ENCODE measurements at regions not wholly inside any gene's neighbourhood (a gene's known extent, or its start where the extent isn't known, plus 50 kb on each side); places are given as distances from the start of the nearest gene placed in this dataset.
A peak's percentile ranks its signal among the peaks of the same experiment; 100 is the strongest.

- H2BK12ac ChIP-seq (ENCODE audit: low read depth, low read length) = no peak overlapping the region
- H2BK15ac ChIP-seq (ENCODE audit: low read length) = no peak overlapping the region
- ChIA-PET CTCF (ENCODE audit: partially characterized antibody) (no interaction called here), POLR2A (ENCODE audit: partially characterized antibody) (no interaction called here)
- no peak overlapping the region for H2BK5ac ChIP-seq (ENCODE audit: low read depth, low read length)
- no peak overlapping the region for H2BK20ac ChIP-seq (ENCODE audit: low read length)
- no peak overlapping the region for H3K9ac ChIP-seq (replicated peaks in 1 of 4; ENCODE audit: extremely low read depth in 1 of 4, low read depth in 3 of 4, low read length in 3 of 4)
- no peak overlapping the region for H3K18ac ChIP-seq (ENCODE audit: extremely low read depth, low read length)
- H3K4ac ChIP-seq (replicated peaks; ENCODE audit: insufficient read length, low read depth, low read length) = no peak overlapping the region
- H3K4me2 ChIP-seq (ENCODE audit: insufficient read depth in 1 of 2, low read depth in 2 of 2, low read length in 2 of 2) = no peak overlapping the region
- H3K23me2 ChIP-seq (ENCODE audit: low read depth, low read length) = 0 out of 2 replicates have a peak, but pooled peaks cover 2% of the 10 kb centered on the region
- no peak overlapping the region for H4K91ac ChIP-seq (replicated peaks; ENCODE audit: insufficient read length, low read length)
- DNase-seq (ENCODE audit: low read depth in 1 of 2, low spot score in 2 of 2) (no peak), FAIRE-seq (no peak)
- peaks cover 0 to 20% (median 11%) of the 10 kb centered on the region in 4 experiments; a peak in 4 of 8 replicates for H3K36me3 ChIP-seq (ENCODE audit: control insufficient read depth in 2 of 4, insufficient read depth in 4 of 4, low read length in 3 of 4)
- H3K27ac ChIP-seq (ENCODE audit: low read depth, low read length) = no peak overlapping the region
- peaks cover 1 to 5% of the 10 kb centered on the region in 2 experiments for H4K20me1 ChIP-seq (replicated peaks in 1 of 2; ENCODE audit: control insufficient read depth in 1 of 2, insufficient read depth in 2 of 2, low read length in 2 of 2)
- no peaks in the 10 kb centered on the region for H3K9me3 ChIP-seq (ENCODE audit: insufficient read depth in 2 of 2, low read depth in 1 of 2, low read length in 1 of 2)
- no peak overlapping the region for H3K56ac ChIP-seq (replicated peaks; ENCODE audit: insufficient read length, low read depth, low read length)
- TF ChIP-seq BACH1 (IDR thresholded peaks at IDR 0.05; ENCODE audit: low read length) (no peak), FOSL1 (IDR thresholded peaks at IDR 0.05; ENCODE audit: insufficient read depth, low read depth, low read length) (peak; percentile 51; the same call in 1 of the 2 replicates), EGR1 (IDR thresholded peaks at IDR 0.05; ENCODE audit: borderline replicate concordance, low read depth, low read length) (peak; percentile 75)
- no peak overlapping the region for H2AFZ ChIP-seq (ENCODE audit: low read length)
- no peak overlapping the region for H2AK5ac ChIP-seq (ENCODE audit: low read depth, low read length)
- H2BK120ac ChIP-seq (replicated peaks; ENCODE audit: low read depth, low read length) = no peak overlapping the region
- no peak overlapping the region for H3K23ac ChIP-seq (ENCODE audit: insufficient read length)
- 89% methylated on average over 22 of the region's 26 CpGs; no CpG with 5 or more reads in 1 of the 2 experiments for WGBS, 2 experiments (ENCODE audit: extremely low coverage in 1 of 2, insufficient coverage in 1 of 2, insufficient read length in 1 of 2, insufficient replicate concordance in 2 of 2, low coverage in 1 of 2, low lambda C conversion rate in 2 of 2, missing lambda C conversion rate in 1 of 2)
- H4K8ac ChIP-seq (ENCODE audit: extremely low read depth, insufficient read depth, low read length) = no peak overlapping the region
- peaks cover 5% of the 10 kb centered on the region; the same call in 1 of the 2 replicates for H3K79me1 ChIP-seq (ENCODE audit: low read depth, low read length)
- H3K27me3 ChIP-seq (replicated peaks in 1 of 4; ENCODE audit: control insufficient read depth in 3 of 4, extremely low read depth in 1 of 4, insufficient read depth in 3 of 4, low read length in 3 of 4) = no peaks in the 10 kb centered on the region
- H3K79me2 ChIP-seq (ENCODE audit: control insufficient read depth in 1 of 2, insufficient read depth in 2 of 2, low read length in 2 of 2) = no peaks in the 10 kb centered on the region
- no peak overlapping the region for H3K14ac ChIP-seq (ENCODE audit: insufficient read length)
- no peaks in the 10 kb centered on the region for H3K4me1 ChIP-seq (replicated peaks in 1 of 4; ENCODE audit: control insufficient read depth in 3 of 4, insufficient read depth in 4 of 4, low read length in 3 of 4)
- H4K5ac ChIP-seq (ENCODE audit: insufficient read length, low read depth, low read length) = no peak overlapping the region
- H3K4me3 ChIP-seq (ENCODE audit: extremely low read depth in 1 of 4, insufficient read depth in 2 of 4, low read depth in 3 of 4, low read length in 4 of 4) = no peak overlapping the region
These were observed 102.6 kb downstream of the PTPRS start for GRCh38 chr19:5237939-5238480.

All from H1 (cell line).